AG04450 (cell line): ENCODE measurements at regions not wholly inside any gene's neighbourhood (a gene's known extent, or its start where the extent isn't known, plus 50 kb on each side); places are given as distances from the start of the nearest gene placed in this dataset.

ENCODE experiments used
- CTCF ChIA-PET: fragments of 300-600, 350-600 bp; formaldehyde crosslinking; extraction: SDS; loops from one replicate; lab custom pipeline; 2022; ENCODE audit warnings: antibody characterized with exemption, inconsistent platforms; lab: Charles Lee
- POLR2A ChIA-PET: fragments of 350-600 bp; formaldehyde crosslinking; extraction: SDS; loops from one replicate; lab custom pipeline; 2021; ENCODE audit warnings: antibody characterized with exemption, inconsistent platforms; lab: Yijun Ruan, JAX
- DNase-seq: peaks from one replicate; pipeline ENCODE4 v3.0.0-alpha.2; 2011; ENCODE audit warnings: low read depth, low spot score
- H3K27ac ChIP-seq: one replicate; pipeline ENCODE4 v1.5.1; 2012; ENCODE audit warnings: low read depth, low read length, control low read depth
- H3K27me3 ChIP-seq: one replicate; pipeline ENCODE4 v1.6.0; 2012; ENCODE audit warnings: low read length; ENCODE audit not compliant: control insufficient read depth, insufficient read depth
- H3K4me3 ChIP-seq: 2 replicates; pipeline ENCODE4 v1.5.1; 2011; ENCODE audit warnings: mild to moderate bottlenecking, low read depth, low read length, control low read depth
- H3K9me3 ChIP-seq: 2 replicates; pipeline ENCODE4 v1.5.1; 2012; ENCODE audit warnings: low read length; ENCODE audit not compliant: control insufficient read depth, insufficient read depth
- CTCF ChIP-seq: IDR thresholded peaks from 2 replicates; pipeline ENCODE4 v1.5.1; 2011; ENCODE audit warnings: low read depth, low read length, control low read depth, inconsistent platforms

- no peak for DNase-seq
- Histone ChIP-seq H3K27ac (no peak overlapping the region), H3K9me3 (no peaks in the 10 kb centered on the region), H3K27me3 (no peaks in the 10 kb centered on the region), H3K4me3 (no peak overlapping the region)
- ChIA-PET POLR2A (no interaction called here), CTCF (no interaction called here)
- TF ChIP-seq CTCF: no peak
Measured at GRCh38 chr2:150369862-150370261, 117.6 kb downstream of the RND3 start.

- TF ChIP-seq CTCF: no peak
- CTCF ChIA-PET: no interaction called here
Measured at GRCh38 chr2:150358468-150358807, 129.0 kb downstream of the RND3 start.

GRCh38 chr2:150357770-150358467, 129.5 kb downstream of the RND3 start:
- no peak for TF ChIP-seq CTCF
- Histone ChIP-seq H3K27me3 (no peaks in the 10 kb centered on the region), H3K27ac (no peak overlapping the region), H3K4me3 (no peak overlapping the region), H3K9me3 (no peaks in the 10 kb centered on the region)
- ChIA-PET POLR2A (no interaction called here), CTCF (no interaction called here)
- no peak for DNase-seq

More at GRCh38 chr2:150358468-150358807, 129.0 kb downstream of the RND3 start:
- no peak for DNase-seq
- POLR2A ChIA-PET: no interaction called here
- H3K27ac ChIP-seq: no peak overlapping the region
- H3K4me3 ChIP-seq: no peak overlapping the region
- H3K27me3 ChIP-seq: no peaks in the 10 kb centered on the region
- H3K9me3 ChIP-seq: no peaks in the 10 kb centered on the region

- no peak for DNase-seq
- CTCF ChIA-PET: no interaction called here
- H3K4me3 ChIP-seq: no peak overlapping the region
- no peaks in the 10 kb centered on the region for H3K27me3 ChIP-seq
- POLR2A ChIA-PET: no interaction called here
- H3K9me3 ChIP-seq: no peaks in the 10 kb centered on the region
- TF ChIP-seq CTCF: no peak
- no peak overlapping the region for H3K27ac ChIP-seq
Measured at GRCh38 chr2:150355440-150355839, 132.0 kb downstream of the RND3 start.

- ChIA-PET POLR2A (no interaction called here), CTCF (no interaction called here)
- H3K27me3 ChIP-seq: no peaks in the 10 kb centered on the region
- no peaks in the 10 kb centered on the region for H3K9me3 ChIP-seq
- H3K27ac ChIP-seq: no peak overlapping the region
- no peak for TF ChIP-seq CTCF
- H3K4me3 ChIP-seq: no peak overlapping the region
- DNase-seq: no peak
Measured at GRCh38 chr2:150353376-150353775, 134.1 kb downstream of the RND3 start.
